Activated naive CD8-positive, alpha-beta T cell treated with anti-CD3 and anti-CD28 coated beads, Interleukin-2, amount 10 ng/mL, durations not matched to agents 7 days and 5 days (primary cell): ENCODE measurements at regions not wholly inside any gene's neighbourhood (a gene's known extent, or its start where the extent isn't known, plus 50 kb on each side); places are given as distances from the start of the nearest gene placed in this dataset.

Source experiments
- ATAC-seq: fragments of 150-1000 bp; cut with Tn5 transposase; one replicate; pipeline ENCODE4 v1.10.0; 2021; ENCODE audit warnings: low read depth, moderate library complexity
- POLR2A ChIA-PET: fragments of 350-600 bp; sonication (Branson Sonifier 250); formaldehyde crosslinking; loops from one replicate; lab custom pipeline; 2021; ENCODE audit warnings: antibody characterized with exemption; lab: Charles Lee
- DNase-seq: peaks from one replicate; pipeline ENCODE4 v3.0.0; 2021
- H3K27ac Mint-ChIP-seq: one replicate; pipeline ENCODE4 v1.8.0; 2022; ENCODE audit warnings: mild to moderate bottlenecking, mixed read lengths
- H3K27me3 Mint-ChIP-seq: one replicate; pipeline ENCODE4 v1.8.0; 2022; ENCODE audit warnings: mild to moderate bottlenecking, moderate library complexity, mixed read lengths
- H3K36me3 Mint-ChIP-seq: one replicate; pipeline ENCODE4 v1.8.0; 2021; ENCODE audit warnings: mild to moderate bottlenecking, mixed read lengths
- H3K4me1 Mint-ChIP-seq: one replicate; pipeline ENCODE4 v1.8.0; 2021; ENCODE audit warnings: mixed read lengths
- H3K4me3 Mint-ChIP-seq: one replicate; pipeline ENCODE4 v1.8.0; 2022; ENCODE audit warnings: mild to moderate bottlenecking, moderate library complexity, mixed read lengths
- H3K9me3 Mint-ChIP-seq: one replicate; pipeline ENCODE4 v1.8.0; 2021; ENCODE audit warnings: mixed read lengths

GRCh38 chr4:122053186-122053585 is 98.9 kb upstream of the BLTP1 start:
- ATAC-seq: no peak
- POLR2A ChIA-PET: no interaction called here

GRCh38 chr4:122052677-122053076 is 99.5 kb upstream of the BLTP1 start:
- Mint-ChIP-seq H3K36me3 (no peaks in the 10 kb centered on the region), H3K27me3 (peaks cover 2% of the 10 kb centered on the region), H3K4me1 (no peaks in the 10 kb centered on the region), H3K9me3 (no peaks in the 10 kb centered on the region), H3K27ac (no peak overlapping the region), H3K4me3 (no peak overlapping the region)
- POLR2A ChIA-PET: no interaction called here
- ATAC-seq (no peak), DNase-seq (no peak)

More at GRCh38 chr4:122053186-122053585, 98.9 kb upstream of the BLTP1 start:
- Mint-ChIP-seq H3K4me1 (no peaks in the 10 kb centered on the region), H3K4me3 (no peak overlapping the region), H3K9me3 (no peaks in the 10 kb centered on the region), H3K27me3 (peaks cover 2% of the 10 kb centered on the region), H3K27ac (no peak overlapping the region), H3K36me3 (no peaks in the 10 kb centered on the region)
- no peak for DNase-seq

GRCh38 chr4:122050841-122051240 is 99.0 kb upstream of the TRPC3 start:
- POLR2A ChIA-PET: no interaction called here
- Mint-ChIP-seq H3K9me3 (no peaks in the 10 kb centered on the region), H3K27ac (no peak overlapping the region), H3K27me3 (peaks cover 4% of the 10 kb centered on the region), H3K36me3 (no peaks in the 10 kb centered on the region), H3K4me3 (no peak overlapping the region), H3K4me1 (no peaks in the 10 kb centered on the region)
- ATAC-seq (no peak), DNase-seq (no peak)

GRCh38 chr4:122047456-122048425 is 95.9 kb upstream of the TRPC3 start:
- DNase-seq: no peak

GRCh38 chr4:122046255-122046654 is 94.4 kb upstream of the TRPC3 start:
- Mint-ChIP-seq H3K27me3 (peaks cover 16% of the 10 kb centered on the region), H3K4me3 (no peak overlapping the region), H3K4me1 (no peaks in the 10 kb centered on the region), H3K27ac (no peak overlapping the region), H3K36me3 (no peaks in the 10 kb centered on the region), H3K9me3 (no peaks in the 10 kb centered on the region)
- no peak for ATAC-seq
- POLR2A ChIA-PET: no interaction called here
- no peak for DNase-seq

More at GRCh38 chr4:122047456-122048425, 95.9 kb upstream of the TRPC3 start:
- Mint-ChIP-seq H3K4me1 (no peaks in the 10 kb centered on the region), H3K4me3 (no peak overlapping the region), H3K27ac (no peak overlapping the region), H3K9me3 (no peaks in the 10 kb centered on the region), H3K27me3 (peaks cover 16% of the 10 kb centered on the region), H3K36me3 (no peaks in the 10 kb centered on the region)
- POLR2A ChIA-PET: no interaction called here
- ATAC-seq: no peak

- H3K27me3 Mint-ChIP-seq: peaks cover 18% of the 10 kb centered on the region
- H3K4me1 Mint-ChIP-seq: no peaks in the 10 kb centered on the region
- POLR2A ChIA-PET: no interaction called here
- no peak overlapping the region for H3K4me3 Mint-ChIP-seq
- no peaks in the 10 kb centered on the region for H3K9me3 Mint-ChIP-seq
- ATAC-seq (no peak), DNase-seq (no peak)
- no peak overlapping the region for H3K27ac Mint-ChIP-seq
- no peaks in the 10 kb centered on the region for H3K36me3 Mint-ChIP-seq
These were observed 93.7 kb upstream of the TRPC3 start for GRCh38 chr4:122045533-122045932.

- H3K9me3 Mint-ChIP-seq: no peaks in the 10 kb centered on the region
- ATAC-seq (no peak), DNase-seq (no peak)
- H3K36me3 Mint-ChIP-seq: no peaks in the 10 kb centered on the region
- peaks cover 19% of the 10 kb centered on the region for H3K27me3 Mint-ChIP-seq
- H3K4me1 Mint-ChIP-seq: no peaks in the 10 kb centered on the region
- POLR2A ChIA-PET: no interaction called here
- H3K4me3 Mint-ChIP-seq: no peak overlapping the region
- no peak overlapping the region for H3K27ac Mint-ChIP-seq
These were observed 92.6 kb upstream of the TRPC3 start for GRCh38 chr4:122044501-122044900.

DNA sequence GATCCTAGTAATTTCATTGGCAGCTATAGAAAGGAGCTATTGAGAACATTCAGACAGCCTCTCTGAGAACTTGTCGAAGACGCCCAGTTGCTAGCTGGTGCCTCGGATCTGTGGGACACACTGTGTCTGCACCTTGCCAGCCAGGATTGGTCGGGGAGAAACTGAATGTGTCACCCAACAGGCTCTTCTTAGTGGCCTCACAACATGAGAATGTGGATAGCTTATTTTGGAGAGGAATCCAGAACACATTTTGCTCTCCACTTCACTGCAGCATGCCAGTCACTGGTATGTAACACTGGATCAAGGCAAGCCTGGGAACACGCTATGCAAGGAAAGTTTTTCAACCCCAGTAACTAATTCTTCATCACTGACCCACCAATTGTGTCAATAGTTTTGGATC is 89.5 kb upstream of the TRPC3 start:
- Mint-ChIP-seq H3K9me3 (no peaks in the 10 kb centered on the region), H3K4me3 (no peak overlapping the region), H3K4me1 (no peaks in the 10 kb centered on the region), H3K36me3 (no peaks in the 10 kb centered on the region), H3K27ac (no peak overlapping the region), H3K27me3 (peaks cover 22% of the 10 kb centered on the region)
- DNase-seq: no peak
- no peak for ATAC-seq
- POLR2A ChIA-PET: no interaction called here

DNA sequence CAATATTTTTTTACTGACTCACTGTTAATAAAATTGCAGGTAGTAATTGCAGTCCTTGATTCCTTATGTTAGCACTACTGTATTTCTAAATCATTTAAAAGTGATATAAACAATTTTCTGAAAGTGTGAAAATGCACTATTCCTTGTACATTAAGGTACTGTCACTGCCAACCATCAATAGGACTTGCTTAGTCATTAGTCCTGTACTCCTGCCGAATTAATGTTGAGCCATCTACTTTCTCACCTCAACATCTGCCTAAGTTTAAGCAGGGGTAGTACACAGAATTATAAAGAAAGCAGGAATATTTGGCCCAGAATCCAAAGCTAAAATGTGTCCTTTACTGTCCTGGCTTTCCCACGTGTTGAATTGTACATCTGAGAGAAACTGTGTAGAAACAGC is 87.0 kb upstream of the TRPC3 start:
- DNase-seq (no peak), ATAC-seq (no peak)
- H3K36me3 Mint-ChIP-seq: no peaks in the 10 kb centered on the region
- H3K27ac Mint-ChIP-seq: no peak overlapping the region
- POLR2A ChIA-PET: no interaction called here
- H3K9me3 Mint-ChIP-seq: peaks cover 2% of the 10 kb centered on the region
- peaks cover 18% of the 10 kb centered on the region for H3K27me3 Mint-ChIP-seq
- no peak overlapping the region for H3K4me3 Mint-ChIP-seq
- no peaks in the 10 kb centered on the region for H3K4me1 Mint-ChIP-seq

GRCh38 chr4:122034619-122035018 is 82.8 kb upstream of the TRPC3 start:
- H3K4me1 Mint-ChIP-seq: no peaks in the 10 kb centered on the region
- H3K27me3 Mint-ChIP-seq: peaks cover 39% of the 10 kb centered on the region
- no peaks in the 10 kb centered on the region for H3K36me3 Mint-ChIP-seq
- DNase-seq (no peak), ATAC-seq (no peak)
- no peak overlapping the region for H3K27ac Mint-ChIP-seq
- POLR2A ChIA-PET: no interaction called here
- no peak overlapping the region for H3K4me3 Mint-ChIP-seq
- peaks cover 21% of the 10 kb centered on the region for H3K9me3 Mint-ChIP-seq

DNA sequence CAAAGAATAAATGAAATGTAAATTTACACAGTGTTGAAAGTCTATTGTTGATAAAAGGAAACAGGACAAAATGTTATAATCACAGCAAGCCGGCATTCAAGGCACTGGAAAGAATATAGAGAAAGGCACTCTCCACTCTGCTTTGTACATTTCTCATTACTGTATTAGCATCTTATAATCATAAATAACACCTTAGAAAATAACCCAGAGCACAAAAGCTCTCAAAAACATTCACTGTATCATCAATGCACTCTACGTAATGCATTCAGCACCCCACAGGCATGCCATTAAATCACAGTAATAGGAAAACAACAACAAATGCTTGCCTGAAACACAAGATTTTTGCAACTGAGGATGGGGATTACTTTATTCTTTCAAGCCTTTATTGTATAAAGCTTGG is 75.3 kb upstream of the TRPC3 start:
- no peaks in the 10 kb centered on the region for H3K4me1 Mint-ChIP-seq
- POLR2A ChIA-PET: no interaction called here

GRCh38 chr4:122017296-122017695 is 65.4 kb upstream of the TRPC3 start:
- H3K9me3 Mint-ChIP-seq: no peaks in the 10 kb centered on the region

More for the DNA sequence above, 75.3 kb upstream of the TRPC3 start:
- Mint-ChIP-seq H3K27me3 (peaks cover 45% of the 10 kb centered on the region), H3K36me3 (no peaks in the 10 kb centered on the region), H3K4me3 (no peak overlapping the region), H3K27ac (no peak overlapping the region), H3K9me3 (peaks cover 19% of the 10 kb centered on the region)
- DNase-seq: no peak
- no peak for ATAC-seq

DNA sequence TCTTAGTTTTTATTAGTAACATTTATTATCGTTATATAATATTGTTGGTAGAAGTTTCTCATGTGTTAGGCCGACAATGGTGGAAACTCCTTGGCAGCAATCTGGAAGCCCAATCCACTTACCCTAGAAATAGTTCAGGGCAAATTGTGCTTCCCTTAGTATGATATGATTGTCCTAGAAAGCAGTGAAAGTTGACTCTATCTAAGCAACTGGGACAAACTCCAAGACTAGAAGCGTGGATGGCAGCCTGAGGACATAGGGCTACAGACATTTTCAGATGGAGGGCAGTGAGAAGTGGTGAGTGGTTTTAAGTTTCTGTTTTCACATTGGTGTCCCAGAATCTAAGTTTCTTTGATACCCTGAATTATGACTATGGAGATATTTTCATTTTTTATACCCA is 63.3 kb upstream of the TRPC3 start:
- ATAC-seq: no peak
- Mint-ChIP-seq H3K36me3 (no peaks in the 10 kb centered on the region), H3K27me3 (peaks cover 37% of the 10 kb centered on the region), H3K9me3 (no peaks in the 10 kb centered on the region), H3K27ac (no peak overlapping the region), H3K4me3 (no peak overlapping the region), H3K4me1 (no peaks in the 10 kb centered on the region)
- DNase-seq: no peak
- POLR2A ChIA-PET: no interaction called here

More at GRCh38 chr4:122017296-122017695, 65.4 kb upstream of the TRPC3 start:
- Mint-ChIP-seq H3K27ac (no peak overlapping the region), H3K4me1 (no peaks in the 10 kb centered on the region), H3K27me3 (peaks cover 37% of the 10 kb centered on the region), H3K36me3 (no peaks in the 10 kb centered on the region), H3K4me3 (no peak overlapping the region)
- no peak for ATAC-seq
- no peak for DNase-seq
- POLR2A ChIA-PET: no interaction called here

DNA sequence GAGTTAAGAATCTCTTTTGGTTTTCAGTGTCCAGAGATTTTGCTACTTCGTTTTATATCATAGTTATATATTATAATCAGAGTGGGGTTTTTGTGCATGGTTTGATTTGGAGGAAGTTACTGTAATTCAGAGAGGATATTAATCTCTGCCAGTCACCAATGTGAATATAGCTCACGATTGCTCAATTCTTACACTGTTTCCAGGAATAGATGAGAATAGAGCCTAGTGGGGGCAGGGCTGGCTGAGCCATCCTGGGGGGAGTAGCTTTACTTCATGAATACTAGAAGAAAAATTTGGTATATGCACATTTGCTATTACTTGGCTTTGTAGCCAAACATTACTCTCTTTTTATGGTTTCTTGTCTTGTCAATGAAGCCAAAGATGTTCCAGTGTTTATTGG is 60.9 kb upstream of the TRPC3 start:
- H3K4me1 Mint-ChIP-seq: no peaks in the 10 kb centered on the region
- ATAC-seq (no peak), DNase-seq (no peak)
- H3K27me3 Mint-ChIP-seq: peaks cover 28% of the 10 kb centered on the region
- H3K27ac Mint-ChIP-seq: no peak overlapping the region
- no peaks in the 10 kb centered on the region for H3K36me3 Mint-ChIP-seq
- no peaks in the 10 kb centered on the region for H3K9me3 Mint-ChIP-seq
- POLR2A ChIA-PET: no interaction called here
- H3K4me3 Mint-ChIP-seq: no peak overlapping the region
